ENCODE measurements at regions not wholly inside any gene's neighbourhood (a gene's known extent, or its start where the extent isn't known, plus 50 kb on each side); places are given as distances from the start of the nearest gene placed in this dataset.
A peak's percentile ranks its signal among the peaks of the same experiment; 100 is the strongest.
"Not testable (repeated sequence)": the region's sequence is repeated elsewhere in the genome, so short reads cannot be mapped to it uniquely, and the experiment has no call there.

DNA sequence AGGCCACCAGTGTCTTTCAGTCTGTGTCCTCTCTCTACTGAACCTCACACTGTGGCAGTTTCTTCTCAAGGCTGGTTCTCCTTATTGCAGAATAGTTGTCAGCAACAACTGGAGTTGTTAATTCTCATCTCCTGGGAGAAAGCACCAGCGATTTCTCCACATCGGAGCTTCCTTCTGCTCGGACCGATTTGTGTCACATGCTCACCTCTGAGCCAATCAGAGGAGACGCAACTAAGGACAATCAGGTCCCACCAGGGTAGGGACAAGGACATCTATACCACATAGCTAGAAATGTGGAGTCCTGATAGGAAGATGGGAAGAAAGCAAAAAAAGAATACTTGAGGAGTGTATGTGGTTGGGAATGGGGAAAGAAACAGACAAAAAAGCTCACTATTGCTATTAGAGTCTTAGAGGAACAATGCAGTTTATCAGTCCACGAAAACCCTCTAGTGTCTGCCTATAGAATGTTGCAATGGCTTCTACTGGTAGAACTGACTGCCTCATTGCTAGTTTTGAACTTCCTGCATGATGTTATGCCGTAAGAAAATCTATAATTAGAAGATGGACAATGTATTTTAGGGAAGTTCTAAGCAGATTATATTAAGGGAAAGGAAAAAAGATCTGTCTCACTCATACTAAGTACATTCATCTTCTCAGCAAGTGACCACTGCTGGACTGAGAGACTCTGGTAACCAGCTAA, 169.7 kb downstream of the CDCA7 start:
- Histone ChIP-seq H2BK15ac (ENCODE audit: low read depth, low read length) (no peak overlapping the region), H3T11ph (ENCODE audit: low read length) (no peak overlapping the region), H3K4me1 (ENCODE audit: insufficient read depth, low read length) (no peaks in the 10 kb centered on the region), H3K56ac (ENCODE audit: insufficient read length, low read depth, low read length) (no peak overlapping the region), H3K23me2 (ENCODE audit: insufficient read length, low read depth, low read length, poor library complexity, severe bottlenecking) (no peaks in the 10 kb centered on the region), H4K20me1 (ENCODE audit: control insufficient read depth, insufficient read depth, insufficient read length) (no peaks in the 10 kb centered on the region), H3K18ac (ENCODE audit: insufficient read length, low read depth, low read length) (no peak overlapping the region), H2AFZ (ENCODE audit: low read length) (no peak overlapping the region), H3K27ac (ENCODE audit: insufficient read length, low read depth, low read length) (no peak overlapping the region), H3K27me3 (ENCODE audit: insufficient read depth, low read length) (no peaks in the 10 kb centered on the region; the same call in 1 of the 2 replicates), H2BK12ac (ENCODE audit: insufficient read length, low read depth, low read length) (no peak overlapping the region), H2AK5ac (ENCODE audit: insufficient read length, low read length) (no peak overlapping the region), H4K5ac (ENCODE audit: insufficient read length, low read depth, low read length) (no peak overlapping the region), H2BK20ac (ENCODE audit: low read depth, low read length, poor library complexity, severe bottlenecking) (no peak overlapping the region), H4K91ac (ENCODE audit: insufficient read length, low read depth, low read length) (no peak overlapping the region), H3K4ac (ENCODE audit: low read depth, low read length) (no peak overlapping the region), H2BK120ac (ENCODE audit: low read depth, low read length, poor library complexity, severe bottlenecking) (no peak overlapping the region), H2BK5ac (ENCODE audit: insufficient read length, low read length) (no peak overlapping the region), H3K79me2 (ENCODE audit: insufficient read depth, low read length) (no peaks in the 10 kb centered on the region), H3K14ac (ENCODE audit: insufficient read depth, low read length) (no peak overlapping the region), H3K79me1 (ENCODE audit: insufficient read depth, low read depth, low read length, poor library complexity, severe bottlenecking) (no peaks in the 10 kb centered on the region), H3K4me2 (ENCODE audit: insufficient read depth, insufficient read length, low read length) (no peak overlapping the region), H3K9ac (ENCODE audit: extremely low read depth, insufficient read length, low read length) (no peak overlapping the region), H3K23ac (ENCODE audit: insufficient read length, low read depth, low read length) (no peak overlapping the region), H4K8ac (replicated peaks; ENCODE audit: insufficient read length, low read depth, low read length) (no peak overlapping the region), H3K9me3 (ENCODE audit: control insufficient read depth, low read depth, low read length) (no peaks in the 10 kb centered on the region)
- Mint-ChIP-seq H3K36me3 (ENCODE audit: insufficient read depth in 1 of 3, low read depth in 3 of 3) (no peaks in the 10 kb centered on the region), H3K9me3 (peaks cover 0 to 4% of the 10 kb centered on the region in 2 experiments; a peak in 1 of 5 replicates), H3K27ac (no peak overlapping the region), H3K4me1 (0 out of 4 replicates have a peak, but pooled peaks cover 0 to 3% of the 10 kb centered on the region in 2 experiments), H3K4me3 (no peak overlapping the region), H3K27me3 (ENCODE audit: low read depth) (no peaks in the 10 kb centered on the region)
- DNase-seq = no peak
- TF ChIP-seq, protein P1, sequence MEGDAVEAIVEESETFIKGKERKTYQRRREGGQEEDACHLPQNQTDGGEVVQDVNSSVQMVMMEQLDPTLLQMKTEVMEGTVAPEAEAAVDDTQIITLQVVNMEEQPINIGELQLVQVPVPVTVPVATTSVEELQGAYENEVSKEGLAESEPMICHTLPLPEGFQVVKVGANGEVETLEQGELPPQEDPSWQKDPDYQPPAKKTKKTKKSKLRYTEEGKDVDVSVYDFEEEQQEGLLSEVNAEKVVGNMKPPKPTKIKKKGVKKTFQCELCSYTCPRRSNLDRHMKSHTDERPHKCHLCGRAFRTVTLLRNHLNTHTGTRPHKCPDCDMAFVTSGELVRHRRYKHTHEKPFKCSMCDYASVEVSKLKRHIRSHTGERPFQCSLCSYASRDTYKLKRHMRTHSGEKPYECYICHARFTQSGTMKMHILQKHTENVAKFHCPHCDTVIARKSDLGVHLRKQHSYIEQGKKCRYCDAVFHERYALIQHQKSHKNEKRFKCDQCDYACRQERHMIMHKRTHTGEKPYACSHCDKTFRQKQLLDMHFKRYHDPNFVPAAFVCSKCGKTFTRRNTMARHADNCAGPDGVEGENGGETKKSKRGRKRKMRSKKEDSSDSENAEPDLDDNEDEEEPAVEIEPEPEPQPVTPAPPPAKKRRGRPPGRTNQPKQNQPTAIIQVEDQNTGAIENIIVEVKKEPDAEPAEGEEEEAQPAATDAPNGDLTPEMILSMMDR (conservative IDR thresholded peaks at IDR 0.05) = no peak
- WGBS (ENCODE audit: extremely low coverage, insufficient read length, low lambda C conversion rate) = no CpG with 5 or more reads among the region's 7 CpGs

DNA sequence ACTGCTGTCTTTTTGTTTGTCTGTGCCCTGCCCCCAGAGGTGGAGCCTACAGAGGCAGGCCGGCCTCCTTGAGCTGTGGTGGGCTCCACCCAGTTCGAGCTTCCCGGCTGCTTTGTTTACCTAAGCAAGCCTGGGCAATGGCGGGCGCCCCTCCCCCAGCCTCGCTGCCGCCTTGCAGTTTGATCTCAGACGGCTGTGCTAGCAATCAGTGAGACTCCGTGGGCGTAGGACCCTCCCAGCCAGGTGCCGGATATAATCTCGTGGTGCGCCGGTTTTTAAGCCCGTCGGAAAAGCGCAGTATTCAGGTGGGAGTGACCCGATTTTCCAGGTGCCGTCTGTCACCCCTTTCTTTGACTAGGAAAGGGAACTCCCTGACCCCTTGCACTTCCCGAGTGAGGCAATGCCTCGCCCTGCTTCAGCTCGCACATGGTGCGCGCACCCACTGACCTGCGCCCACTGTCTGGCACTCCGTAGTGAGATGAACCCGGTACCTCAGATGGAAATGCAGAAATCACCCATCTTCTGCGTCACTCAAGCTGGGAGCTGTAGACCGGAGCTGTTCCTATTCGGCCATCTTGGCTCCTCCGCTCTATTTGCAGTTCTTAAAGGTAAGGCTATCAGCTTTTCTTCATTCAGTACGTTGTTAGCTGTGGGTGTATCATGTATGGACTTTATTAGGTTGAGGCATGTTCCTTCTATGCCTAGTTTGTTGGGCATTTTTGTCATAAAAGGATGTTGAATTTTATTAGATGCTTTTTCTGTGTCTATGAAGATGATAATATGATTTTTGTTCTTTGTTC, 178.3 kb downstream of the CDCA7 start:
- Mint-ChIP-seq H3K9me3 (peaks cover 18 to 25% of the 10 kb centered on the region in 2 experiments), H3K4me1 (peaks cover 9 to 13% of the 10 kb centered on the region in 2 experiments), H3K4me3 (peak overlapping the region; percentile 75), H3K36me3 (ENCODE audit: insufficient read depth in 1 of 3, low read depth in 3 of 3) (peaks cover 6 to 39% (median 20%) of the 10 kb centered on the region in 3 experiments), H3K27ac (peak overlapping the region in 2 of 3 experiments; percentile 86 to 97; a peak in 4 of 7 replicates)
- H2BK12ac ChIP-seq (ENCODE audit: insufficient read length, low read depth, low read length); H2AFZ ChIP-seq (ENCODE audit: low read length); H3K23me2 ChIP-seq (ENCODE audit: insufficient read length, low read depth, low read length, poor library complexity, severe bottlenecking); H3K4me1 ChIP-seq (ENCODE audit: insufficient read depth, low read length); H4K5ac ChIP-seq (ENCODE audit: insufficient read length, low read depth, low read length); H3K27me3 ChIP-seq (ENCODE audit: insufficient read depth, low read length); H3K79me1 ChIP-seq (ENCODE audit: insufficient read depth, low read depth, low read length, poor library complexity, severe bottlenecking); H4K8ac ChIP-seq (replicated peaks; ENCODE audit: insufficient read length, low read depth, low read length); H2BK5ac ChIP-seq (ENCODE audit: insufficient read length, low read length); H3K27me3 Mint-ChIP-seq (ENCODE audit: low read depth); H3K18ac ChIP-seq (ENCODE audit: insufficient read length, low read depth, low read length); H3K27ac ChIP-seq (ENCODE audit: insufficient read length, low read depth, low read length); H3K23ac ChIP-seq (ENCODE audit: insufficient read length, low read depth, low read length); H2BK120ac ChIP-seq (ENCODE audit: low read depth, low read length, poor library complexity, severe bottlenecking); H4K20me1 ChIP-seq (ENCODE audit: control insufficient read depth, insufficient read depth, insufficient read length); H3K4ac ChIP-seq (ENCODE audit: low read depth, low read length); H2BK15ac ChIP-seq (ENCODE audit: low read depth, low read length); DNase-seq; H3T11ph ChIP-seq (ENCODE audit: low read length); H3K79me2 ChIP-seq (ENCODE audit: insufficient read depth, low read length); H2AK5ac ChIP-seq (ENCODE audit: insufficient read length, low read length); H3K9me3 ChIP-seq (ENCODE audit: control insufficient read depth, low read depth, low read length); H3K56ac ChIP-seq (ENCODE audit: insufficient read length, low read depth, low read length); H4K91ac ChIP-seq (ENCODE audit: insufficient read length, low read depth, low read length); H2BK20ac ChIP-seq (ENCODE audit: low read depth, low read length, poor library complexity, severe bottlenecking): not testable (repeated sequence)
- no CpG with 5 or more reads among the region's 32 CpGs for WGBS (ENCODE audit: extremely low coverage, insufficient read length, low lambda C conversion rate)
- Histone ChIP-seq H3K14ac (ENCODE audit: insufficient read depth, low read length) (peak overlapping the region; percentile 58; the same call in 1 of the 2 replicates), H3K9ac (ENCODE audit: extremely low read depth, insufficient read length, low read length) (peak overlapping the region; percentile 63), H3K4me2 (ENCODE audit: insufficient read depth, insufficient read length, low read length) (peak overlapping the region; percentile 52)
